Suprapubic skin (tissue), 3 donors: ENCODE measurements at regions not wholly inside any gene's neighbourhood (a gene's known extent, or its start where the extent isn't known, plus 50 kb on each side); places are given as distances from the start of the nearest gene placed in this dataset.

Experiments
- CTCF ChIP-seq, 2 donors: fragments of 200-600 bp in 1 of 2; fragments of 450-650 bp in 1 of 2; sonication (generic) in 1 of 2; IDR thresholded peaks; one replicate each; pipeline ENCODE4 v1.5.1; 2016 to 2019; ENCODE audit warnings: antibody characterized with exemption in 2 of 2, mild to moderate bottlenecking in 1 of 2, moderate library complexity in 1 of 2
- EP300 ChIP-seq: sonication (generic); formaldehyde crosslinking; IDR thresholded peaks from one replicate; pipeline ENCODE4 v1.6.1; 2017; ENCODE audit warnings: antibody characterized with exemption
- POLR2A ChIP-seq, 2 donors: fragments of 450-650 bp; IDR thresholded peaks; one replicate each; pipeline ENCODE4 v1.6.1; 2017; ENCODE audit warnings: antibody characterized with exemption in 2 of 2, mild to moderate bottlenecking in 2 of 2, moderate library complexity in 2 of 2

GRCh38 chr11:37712251-37712650 lies 1114.2 kb upstream of the RAG2 start:
- no peak for TF ChIP-seq CTCF (IDR thresholded peaks at IDR 0.05)
- TF ChIP-seq POLR2A (IDR thresholded peaks at IDR 0.05): no peak
- no peak for TF ChIP-seq EP300
